ENCODE measurements at regions not wholly inside any gene's neighbourhood (a gene's known extent, or its start where the extent isn't known, plus 50 kb on each side); places are given as distances from the start of the nearest gene placed in this dataset.

DNA sequence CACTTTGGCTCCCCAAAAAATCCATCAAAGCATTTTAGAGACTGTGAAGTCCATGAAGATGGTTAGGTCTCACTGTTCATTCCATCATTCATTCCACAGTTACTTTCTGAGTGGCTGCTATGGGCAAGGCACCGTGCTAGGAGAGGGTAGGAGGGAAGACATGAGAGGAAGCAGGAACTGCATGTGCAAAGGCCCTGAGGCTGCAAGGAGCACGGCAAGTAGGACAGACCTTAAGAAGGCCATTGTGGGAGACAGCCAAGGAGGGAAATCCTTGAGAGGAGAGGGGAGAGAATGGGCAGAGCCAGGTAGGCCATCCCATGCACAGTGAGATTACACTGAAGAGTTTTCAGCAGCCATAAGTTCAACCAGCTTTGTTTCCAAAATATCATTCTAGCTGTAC lies 196.2 kb upstream of the DYNLRB2 start:
- no peaks in the 10 kb centered on the region for H3K9me3 ChIP-seq
- WGBS (ENCODE audit: insufficient coverage, low coverage, low lambda C conversion rate, missing lambda C conversion rate), result 100% methylated on average over 2 of the region's 2 CpGs
- intact Hi-C loops (cut with DNase I), result no loop called here
- no peak overlapping the region for H3K4me3 ChIP-seq
- H3K36me3 ChIP-seq, result no peaks in the 10 kb centered on the region
- DNase-seq, result no peak
- peaks cover 0 to 11% (median 0%) of the 10 kb centered on the region in 4 donors for H3K4me1 ChIP-seq
- TF ChIP-seq POLR2A (IDR thresholded peaks at IDR 0.05), result no peak
- TF ChIP-seq, protein P1, sequence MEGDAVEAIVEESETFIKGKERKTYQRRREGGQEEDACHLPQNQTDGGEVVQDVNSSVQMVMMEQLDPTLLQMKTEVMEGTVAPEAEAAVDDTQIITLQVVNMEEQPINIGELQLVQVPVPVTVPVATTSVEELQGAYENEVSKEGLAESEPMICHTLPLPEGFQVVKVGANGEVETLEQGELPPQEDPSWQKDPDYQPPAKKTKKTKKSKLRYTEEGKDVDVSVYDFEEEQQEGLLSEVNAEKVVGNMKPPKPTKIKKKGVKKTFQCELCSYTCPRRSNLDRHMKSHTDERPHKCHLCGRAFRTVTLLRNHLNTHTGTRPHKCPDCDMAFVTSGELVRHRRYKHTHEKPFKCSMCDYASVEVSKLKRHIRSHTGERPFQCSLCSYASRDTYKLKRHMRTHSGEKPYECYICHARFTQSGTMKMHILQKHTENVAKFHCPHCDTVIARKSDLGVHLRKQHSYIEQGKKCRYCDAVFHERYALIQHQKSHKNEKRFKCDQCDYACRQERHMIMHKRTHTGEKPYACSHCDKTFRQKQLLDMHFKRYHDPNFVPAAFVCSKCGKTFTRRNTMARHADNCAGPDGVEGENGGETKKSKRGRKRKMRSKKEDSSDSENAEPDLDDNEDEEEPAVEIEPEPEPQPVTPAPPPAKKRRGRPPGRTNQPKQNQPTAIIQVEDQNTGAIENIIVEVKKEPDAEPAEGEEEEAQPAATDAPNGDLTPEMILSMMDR (IDR thresholded peaks at IDR 0.05), result no peak
- no peak overlapping the region for H3K27ac ChIP-seq
- ATAC-seq, result no peak
- no peaks in the 10 kb centered on the region for H3K27me3 ChIP-seq

DNA sequence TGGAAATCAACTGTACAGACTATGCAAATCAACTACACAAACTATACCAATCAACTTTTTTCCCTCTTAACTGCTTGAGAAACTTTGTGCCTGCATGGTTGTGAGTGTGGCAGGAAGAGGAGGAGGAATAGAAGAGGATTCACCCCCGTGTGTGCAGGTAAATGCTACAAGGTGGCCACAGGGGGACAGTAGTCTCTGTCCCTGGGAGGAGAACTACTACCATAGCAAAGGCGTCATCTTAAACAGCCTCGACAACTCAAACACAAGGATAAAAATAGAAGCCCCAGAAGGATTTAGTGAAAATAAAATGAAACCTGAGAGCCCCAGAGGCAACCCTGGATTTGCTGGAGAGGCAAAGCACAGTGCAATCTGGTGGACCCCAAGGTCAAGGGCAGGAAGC lies 199.5 kb upstream of the DYNLRB2 start:
- Histone ChIP-seq H3K27me3 (no peaks in the 10 kb centered on the region), H3K27ac (no peak overlapping the region), H3K4me1 (peaks cover 0 to 5% (median 0%) of the 10 kb centered on the region in 4 donors), H3K9me3 (no peaks in the 10 kb centered on the region), H3K36me3 (no peaks in the 10 kb centered on the region), H3K4me3 (no peak overlapping the region)
- ATAC-seq (peak; percentile 91 to 99 (median 98)), DNase-seq (no peak)
- WGBS (ENCODE audit: insufficient coverage, low coverage, low lambda C conversion rate, missing lambda C conversion rate), result 30% methylated on average over 3 of the region's 3 CpGs
- TF ChIP-seq POLR2A (IDR thresholded peaks at IDR 0.05), result no peak
- TF ChIP-seq, protein P1 (IDR thresholded peaks at IDR 0.05), result peak; percentile 68 to 82 (median 74)
- intact Hi-C loops (cut with DNase I), result no loop called here

DNA sequence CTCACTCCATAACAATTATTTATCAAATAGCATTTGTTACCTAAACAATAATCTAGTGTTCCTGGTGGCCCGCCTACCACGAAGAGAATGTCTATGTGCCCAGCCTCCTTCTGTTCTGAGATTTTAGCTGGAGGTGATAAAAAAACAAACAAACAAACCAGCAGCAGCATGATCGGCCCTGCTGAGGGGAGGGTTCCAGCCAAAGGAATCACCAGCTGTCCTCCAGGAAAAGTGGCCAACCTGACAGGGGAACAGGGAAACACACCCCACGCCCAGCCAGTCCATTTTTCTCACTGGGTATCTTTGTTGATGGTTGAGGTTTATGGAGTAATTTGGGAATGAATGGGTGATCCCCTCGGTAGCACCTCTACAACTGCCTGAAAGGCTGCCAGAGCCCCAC lies 203.0 kb upstream of the DYNLRB2 start:
- no peak for DNase-seq
- WGBS (ENCODE audit: insufficient coverage, low coverage, low lambda C conversion rate, missing lambda C conversion rate), result 60% methylated on average over 4 of the region's 5 CpGs
- intact Hi-C loops (cut with DNase I), result no loop called here
- no peak overlapping the region for H3K4me3 ChIP-seq
- TF ChIP-seq, protein P1 (IDR thresholded peaks at IDR 0.05), result no peak
- TF ChIP-seq POLR2A (IDR thresholded peaks at IDR 0.05), result no peak
- no peak for ATAC-seq
- H3K4me1 ChIP-seq, result peaks cover 0 to 5% (median 0%) of the 10 kb centered on the region in 4 donors
- H3K36me3 ChIP-seq, result no peaks in the 10 kb centered on the region
- H3K27ac ChIP-seq, result no peak overlapping the region
- no peaks in the 10 kb centered on the region for H3K9me3 ChIP-seq
- no peaks in the 10 kb centered on the region for H3K27me3 ChIP-seq

DNA sequence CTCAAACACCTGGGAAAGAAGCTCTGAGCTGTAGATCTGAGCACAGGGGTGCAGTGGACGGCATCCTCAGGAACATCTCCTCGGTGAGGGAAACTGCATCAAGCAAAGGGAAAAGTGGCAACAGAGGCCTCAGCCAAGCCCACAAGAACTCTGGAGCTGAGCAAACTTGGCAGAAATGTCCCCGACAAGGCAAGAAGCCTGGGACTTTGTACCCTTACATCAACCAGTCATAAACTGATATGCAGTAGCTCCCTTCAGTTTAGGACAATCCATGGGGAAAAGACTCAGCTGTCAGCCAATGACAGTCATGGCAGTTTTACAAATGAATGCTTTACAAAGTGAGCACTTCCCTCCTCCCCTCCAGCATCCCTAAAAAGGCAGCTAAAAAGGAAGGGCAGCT lies 210.0 kb upstream of the DYNLRB2 start:
- Histone ChIP-seq H3K36me3 (no peaks in the 10 kb centered on the region), H3K4me3 (no peak overlapping the region), H3K9me3 (no peaks in the 10 kb centered on the region), H3K27me3 (no peaks in the 10 kb centered on the region), H3K27ac (no peak overlapping the region), H3K4me1 (no peaks in the 10 kb centered on the region)
- 14% methylated on average over 1 of the region's 3 CpGs for WGBS (ENCODE audit: insufficient coverage, low coverage, low lambda C conversion rate, missing lambda C conversion rate)
- TF ChIP-seq POLR2A (IDR thresholded peaks at IDR 0.05), result no peak
- intact Hi-C loops (cut with DNase I), result no loop called here
- DNase-seq (no peak), ATAC-seq (peak in 3 of 4 donors; percentile 46 to 80 (median 59))

DNA sequence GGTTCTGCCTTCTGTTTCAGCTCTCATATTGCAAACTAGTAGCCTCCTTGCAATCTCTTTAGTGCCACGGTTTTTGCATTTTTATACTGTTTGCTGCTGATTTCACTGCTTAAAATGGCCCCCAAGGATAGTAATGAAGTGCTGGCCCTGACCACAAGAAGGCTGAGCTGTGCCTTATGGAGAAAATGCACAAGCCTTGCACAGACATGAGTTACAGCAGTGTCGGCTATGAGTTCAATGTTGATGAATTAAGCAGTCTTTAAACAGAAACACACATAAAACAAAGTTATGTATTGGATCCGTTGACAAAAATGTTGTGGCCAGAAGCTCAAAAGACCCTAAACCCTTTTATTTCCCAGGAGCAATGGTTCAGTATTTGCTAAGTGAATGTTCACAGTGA lies 210.6 kb upstream of the DYNLRB2 start:
- DNase-seq, result no peak

More for the DNA sequence above, 210.6 kb upstream of the DYNLRB2 start:
- ATAC-seq, result no peak
- Histone ChIP-seq H3K9me3 (no peaks in the 10 kb centered on the region), H3K36me3 (no peaks in the 10 kb centered on the region), H3K4me3 (no peak overlapping the region), H3K27ac (no peak overlapping the region), H3K27me3 (no peaks in the 10 kb centered on the region), H3K4me1 (no peaks in the 10 kb centered on the region)
- intact Hi-C loops (cut with DNase I), result no loop called here
- TF ChIP-seq POLR2A (IDR thresholded peaks at IDR 0.05), result no peak
- TF ChIP-seq, protein P1 (IDR thresholded peaks at IDR 0.05), result no peak
- 77% methylated on average over 3 of the region's 3 CpGs for whole genome bisulfite sequencing (ENCODE audit: insufficient coverage, low coverage, low lambda C conversion rate, missing lambda C conversion rate)

All from right lobe of liver (tissue), 6 donors.